ENCODE measurements at regions not wholly inside any gene's neighbourhood (a gene's known extent, or its start where the extent isn't known, plus 50 kb on each side); places are given as distances from the start of the nearest gene placed in this dataset.

- Histone ChIP-seq H3K27ac (no peak overlapping the region), H3K36me3 (no peaks in the 10 kb centered on the region), H3K27me3 (no peaks in the 10 kb centered on the region), H3K4me3 (no peak overlapping the region), H3K9me3 (no peaks in the 10 kb centered on the region), H3K4me1 (no peaks in the 10 kb centered on the region)
- no peak for DNase-seq
- 58 to 70% methylated on average over 2 of the region's 2 CpGs for WGBS, 2 donors
- intact Hi-C loops (cut with DNase I) = no loop called here
- no peak for TF ChIP-seq POLR2A (IDR thresholded peaks at IDR 0.05)
- no peak for TF ChIP-seq CTCF (IDR thresholded peaks at IDR 0.05)
Observed at GRCh38 chr13:37326334-37326733, 220.9 kb upstream of the CSNK1A1L start.

- H3K36me3 ChIP-seq = no peaks in the 10 kb centered on the region
- no peaks in the 10 kb centered on the region for H3K27me3 ChIP-seq
- no peak overlapping the region for H3K4me3 ChIP-seq
- no peak for TF ChIP-seq CTCF (IDR thresholded peaks at IDR 0.05)
- TF ChIP-seq POLR2A (IDR thresholded peaks at IDR 0.05) = no peak
- intact Hi-C loops (cut with DNase I) = no loop called here
- DNase-seq = no peak
- H3K4me1 ChIP-seq = no peaks in the 10 kb centered on the region
- no peak overlapping the region for H3K27ac ChIP-seq
- no peaks in the 10 kb centered on the region for H3K9me3 ChIP-seq
Observed at GRCh38 chr13:37319031-37319443, 213.6 kb upstream of the CSNK1A1L start.

- no peaks in the 10 kb centered on the region for H3K36me3 ChIP-seq
- H3K27me3 ChIP-seq = no peaks in the 10 kb centered on the region
- DNase-seq = no peak
- intact Hi-C loops (cut with DNase I) = no loop called here
- no peaks in the 10 kb centered on the region for H3K9me3 ChIP-seq
- no peak overlapping the region for H3K27ac ChIP-seq
- no peak overlapping the region for H3K4me3 ChIP-seq
- WGBS, 2 donors = 86 to 90% methylated on average over 4 to 6 of the region's 6 CpGs
- peaks cover 0 to 7% (median 0%) of the 10 kb centered on the region in 3 donors for H3K4me1 ChIP-seq
- TF ChIP-seq CTCF (IDR thresholded peaks at IDR 0.05) (no peak), POLR2A (IDR thresholded peaks at IDR 0.05) (no peak)
Observed at GRCh38 chr13:37316935-37317334, 211.5 kb upstream of the CSNK1A1L start.

- 35 to 38% methylated on average over 2 of the region's 2 CpGs for WGBS, 2 donors
- H3K9me3 ChIP-seq = no peaks in the 10 kb centered on the region
- H3K27me3 ChIP-seq = no peaks in the 10 kb centered on the region
- intact Hi-C loops (cut with DNase I) = no loop called here
- no peak for TF ChIP-seq POLR2A (IDR thresholded peaks at IDR 0.05)
- TF ChIP-seq CTCF (IDR thresholded peaks at IDR 0.05) = no peak
- no peak for DNase-seq
- H3K27ac ChIP-seq = no peak overlapping the region
- no peaks in the 10 kb centered on the region for H3K36me3 ChIP-seq
- peaks cover 0 to 7% (median 0%) of the 10 kb centered on the region in 3 donors for H3K4me1 ChIP-seq
- no peak overlapping the region for H3K4me3 ChIP-seq
Observed at GRCh38 chr13:37313372-37313771, 207.9 kb upstream of the CSNK1A1L start.

- DNase-seq = no peak
- intact Hi-C loops (cut with DNase I) = no loop called here
- TF ChIP-seq CTCF (IDR thresholded peaks at IDR 0.05) (no peak), POLR2A (IDR thresholded peaks at IDR 0.05) (no peak)
Observed at GRCh38 chr13:37306778-37307544, 201.5 kb upstream of the CSNK1A1L start.

More at GRCh38 chr13:37306778-37307544, 201.5 kb upstream of the CSNK1A1L start:
- Histone ChIP-seq H3K36me3 (no peaks in the 10 kb centered on the region), H3K27me3 (no peaks in the 10 kb centered on the region), H3K4me1 (peaks cover 0 to 6% (median 0%) of the 10 kb centered on the region in 3 donors), H3K4me3 (no peak overlapping the region), H3K27ac (no peak overlapping the region), H3K9me3 (no peaks in the 10 kb centered on the region)
- 55 to 60% methylated on average over 4 of the region's 4 CpGs for WGBS, 2 donors

Data from esophagus squamous epithelium (tissue), 5 donors.